ENCODE measurements at regions not wholly inside any gene's neighbourhood (a gene's known extent, or its start where the extent isn't known, plus 50 kb on each side); places are given as distances from the start of the nearest gene placed in this dataset.

DNA sequence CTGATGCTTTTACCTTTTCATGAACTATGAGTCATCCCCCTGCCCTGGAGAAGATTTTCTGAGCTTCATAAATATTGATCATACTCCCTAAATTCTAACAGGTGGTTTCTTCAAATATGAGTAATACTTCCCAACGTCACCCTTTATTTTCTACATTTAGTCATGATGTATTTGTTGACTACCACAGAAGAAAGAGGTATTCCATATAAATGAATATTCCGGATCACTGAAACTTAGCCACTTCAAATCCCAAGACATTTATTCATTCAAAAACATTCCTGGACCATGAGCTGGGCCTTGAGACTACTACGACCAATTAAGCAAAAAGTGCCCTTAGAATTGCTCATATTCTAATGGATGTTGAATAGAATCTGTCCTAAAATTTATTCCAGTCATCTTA lies 395.8 kb upstream of the NPVF start:
- peak; percentile 7 for FAIRE-seq
- DNase-seq (ENCODE audit: low spot score), result peak; percentile 31

DNA sequence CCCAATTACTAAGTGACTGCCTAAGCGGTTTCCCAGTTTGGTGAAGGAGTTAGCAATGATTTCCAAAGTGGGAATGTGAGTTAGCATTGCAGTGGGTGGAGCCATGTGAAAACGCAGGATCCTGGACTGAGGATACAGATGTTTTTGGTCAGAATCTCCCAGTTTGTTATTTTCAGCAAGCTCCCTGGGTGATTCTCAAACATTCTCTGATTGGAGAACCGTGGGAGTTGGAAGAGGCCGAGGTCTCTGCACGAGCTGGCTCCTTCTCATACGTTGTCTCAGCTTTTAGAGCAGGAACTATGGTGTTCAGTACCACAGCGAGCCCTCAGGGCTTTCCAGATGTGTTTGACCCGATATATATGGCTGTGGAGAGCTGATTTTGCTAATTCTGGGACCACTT lies 396.5 kb upstream of the NPVF start:
- FAIRE-seq, result no peak
- DNase-seq (ENCODE audit: low spot score), result no peak

DNA sequence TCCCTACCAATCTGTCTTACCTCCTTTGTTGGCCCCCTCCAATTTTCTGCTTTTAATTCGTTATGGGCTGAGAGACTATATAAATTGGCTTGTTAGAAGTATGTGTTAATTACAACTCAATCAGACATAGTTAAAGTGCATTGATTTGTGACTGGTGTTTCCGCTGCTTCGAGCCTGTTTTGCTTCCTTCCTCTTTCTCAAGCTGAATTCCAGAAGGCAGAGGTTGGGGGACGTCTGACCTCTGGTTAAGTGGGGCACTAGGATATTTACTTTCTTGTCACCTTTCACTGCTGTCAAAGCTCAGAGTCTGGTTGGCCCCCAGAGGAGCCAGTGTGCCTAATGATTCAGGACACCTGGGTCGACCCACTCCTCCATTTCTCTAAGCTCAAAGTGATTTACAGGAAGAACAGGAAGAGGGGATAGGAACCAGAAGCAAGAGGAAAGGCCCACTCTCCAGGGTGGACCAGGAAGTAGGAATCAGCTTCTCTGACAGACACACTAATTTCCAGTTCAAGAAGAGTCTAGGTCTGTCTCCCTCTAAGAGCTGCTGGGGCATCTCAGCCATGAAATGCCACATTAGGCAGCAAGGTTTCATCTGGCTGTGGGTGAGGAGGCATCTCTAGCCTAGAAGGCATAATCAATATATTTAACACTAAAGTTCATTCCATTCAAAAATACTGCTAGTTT lies 397.2 kb upstream of the NPVF start:
- no peak for FAIRE-seq
- no peak for DNase-seq (ENCODE audit: low spot score)

DNA sequence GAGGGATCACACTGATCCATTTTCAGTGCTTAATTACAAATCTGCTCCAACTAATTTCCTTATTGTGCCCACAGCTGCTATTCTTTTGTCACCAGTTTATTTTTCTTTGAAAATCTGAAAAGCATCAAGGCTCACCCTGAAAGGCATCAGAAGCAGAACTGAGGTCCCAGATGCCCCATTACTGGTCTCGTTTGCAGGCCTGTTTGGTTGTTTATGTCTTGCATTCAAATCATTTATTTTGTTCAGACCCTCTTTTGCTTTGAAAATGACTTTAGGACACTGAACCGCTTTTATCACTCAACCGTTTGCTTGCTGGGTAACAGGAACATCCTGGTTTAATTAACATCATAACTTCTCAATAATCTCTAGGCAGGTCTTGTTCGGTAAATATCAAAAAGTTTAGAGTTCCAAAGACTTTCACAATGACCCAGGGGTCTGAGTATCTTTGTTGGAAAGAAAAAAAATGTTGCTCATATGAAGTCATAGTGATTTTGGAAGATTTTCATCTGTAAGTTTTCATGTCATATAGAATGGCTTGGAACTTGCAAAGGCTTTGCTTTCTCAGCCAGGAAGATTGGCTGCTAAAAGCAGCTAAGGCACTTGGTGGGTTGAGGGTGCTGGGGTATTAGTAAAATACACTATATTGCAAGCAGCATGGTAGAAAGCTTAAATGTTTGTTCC lies 398.3 kb upstream of the NPVF start:
- DNase-seq (ENCODE audit: low spot score), result no peak
- FAIRE-seq, result no peak

DNA sequence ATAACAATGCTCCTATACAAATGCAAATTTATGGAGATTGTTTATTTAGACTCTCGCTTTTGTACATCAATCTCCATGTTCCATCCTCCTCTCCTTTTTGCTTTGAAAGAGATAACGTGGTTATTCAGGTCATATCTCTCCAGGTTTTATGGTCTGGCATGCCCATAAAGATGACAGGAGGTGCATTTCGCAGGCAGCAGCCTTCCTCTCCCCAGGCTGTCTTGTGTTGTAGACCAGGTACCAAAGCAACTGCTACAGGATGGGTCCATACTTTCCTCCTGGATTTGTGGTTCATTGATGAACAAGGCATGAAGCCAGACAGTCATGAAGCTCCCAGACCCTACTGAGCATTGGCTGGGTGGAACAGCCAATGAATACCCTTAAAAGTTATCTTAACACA lies 400.2 kb upstream of the NPVF start:
- DNase-seq (ENCODE audit: low spot score), result no peak
- FAIRE-seq, result no peak

DNA sequence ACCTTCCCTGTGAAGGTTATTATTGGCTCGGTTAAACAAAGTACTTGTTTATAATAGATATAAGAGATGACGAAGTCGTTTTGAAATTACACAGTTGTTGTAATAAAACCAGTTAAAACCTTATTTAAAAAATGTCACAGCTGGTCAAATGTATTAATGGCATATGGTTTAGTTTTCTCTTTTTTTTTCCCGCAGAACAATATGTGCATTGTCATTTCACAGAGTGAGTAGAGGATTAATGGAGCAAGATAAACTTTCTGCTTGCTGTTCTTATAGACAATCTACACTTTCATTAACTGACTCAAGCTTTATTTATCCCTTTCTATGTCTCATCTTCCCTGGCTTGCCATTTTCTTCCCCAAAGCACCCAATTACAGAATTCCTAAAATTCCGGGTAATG lies 404.3 kb upstream of the NPVF start:
- DNase-seq (ENCODE audit: low spot score) (no peak), FAIRE-seq (no peak)

DNA sequence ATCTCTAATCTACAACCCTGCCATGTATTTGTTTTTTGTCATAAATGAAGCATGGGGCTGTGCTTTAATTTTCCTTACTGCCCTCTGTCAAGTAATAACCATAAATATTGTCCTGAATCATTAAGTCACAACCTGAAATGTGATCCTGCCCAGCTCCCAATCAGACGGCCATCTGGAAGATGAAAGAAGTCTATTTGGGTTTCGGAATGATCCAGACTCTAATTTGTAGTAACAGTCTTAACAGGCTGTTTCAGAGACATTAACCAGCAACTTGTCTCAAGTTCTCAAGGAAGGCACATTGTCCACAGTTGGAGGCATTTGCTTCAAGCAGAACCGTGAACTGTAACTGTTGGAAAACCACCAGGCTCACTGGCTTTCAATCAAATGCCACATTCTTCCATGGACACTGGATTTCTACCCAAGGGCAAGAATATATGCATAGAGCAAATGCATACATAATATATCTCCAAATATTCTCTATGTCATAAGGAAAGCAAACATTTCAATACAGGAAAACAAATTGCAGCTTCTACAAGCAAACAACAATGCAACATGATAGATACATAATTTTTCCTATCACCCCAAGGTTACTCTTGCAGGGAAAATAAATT lies 405.2 kb upstream of the NPVF start:
- DNase-seq (ENCODE audit: low spot score) (no peak), FAIRE-seq (no peak)

DNA sequence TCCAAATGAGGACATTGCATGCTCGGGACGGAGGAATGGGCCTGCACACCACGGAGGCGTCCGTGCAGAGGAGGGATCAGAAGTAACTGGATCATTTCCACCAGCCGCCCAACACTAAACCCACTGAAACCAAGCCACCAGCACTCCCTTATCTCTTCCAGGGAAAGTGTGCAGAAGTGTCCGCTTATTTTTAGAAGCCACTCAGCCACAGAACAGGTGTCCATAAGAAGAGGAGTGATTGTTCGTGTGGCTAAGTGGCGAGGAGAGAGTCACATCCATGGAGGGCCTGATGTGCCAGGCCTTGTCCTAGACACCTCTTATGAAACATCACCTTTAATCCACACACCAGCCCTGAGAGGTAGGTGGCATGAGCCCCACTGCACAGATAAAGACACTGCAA lies 407.9 kb upstream of the NPVF start:
- no peak for FAIRE-seq
- no peak for DNase-seq (ENCODE audit: low spot score)

DNA sequence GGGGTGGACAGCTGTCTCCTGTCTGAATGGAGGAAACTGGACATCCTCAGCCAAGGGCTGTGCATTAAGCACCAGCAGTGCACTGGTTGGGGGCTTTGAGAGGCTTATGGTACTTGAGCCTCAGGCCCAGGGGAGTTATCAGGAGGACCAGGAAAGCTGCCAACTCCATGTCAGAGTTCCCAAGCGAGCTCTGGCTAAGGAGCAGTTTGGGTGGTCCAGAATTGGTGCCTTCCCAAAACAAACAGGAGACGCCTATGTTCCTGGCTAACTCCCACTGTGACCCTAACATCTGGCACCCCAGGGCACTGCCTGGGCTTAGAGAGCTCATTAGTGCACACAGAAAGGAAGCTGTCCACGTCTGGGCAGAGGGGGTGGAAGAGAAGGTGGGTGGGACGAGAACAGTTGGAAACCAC lies 408.6 kb upstream of the NPVF start:
- DNase-seq (ENCODE audit: low spot score), result no peak
- FAIRE-seq, result no peak

DNA sequence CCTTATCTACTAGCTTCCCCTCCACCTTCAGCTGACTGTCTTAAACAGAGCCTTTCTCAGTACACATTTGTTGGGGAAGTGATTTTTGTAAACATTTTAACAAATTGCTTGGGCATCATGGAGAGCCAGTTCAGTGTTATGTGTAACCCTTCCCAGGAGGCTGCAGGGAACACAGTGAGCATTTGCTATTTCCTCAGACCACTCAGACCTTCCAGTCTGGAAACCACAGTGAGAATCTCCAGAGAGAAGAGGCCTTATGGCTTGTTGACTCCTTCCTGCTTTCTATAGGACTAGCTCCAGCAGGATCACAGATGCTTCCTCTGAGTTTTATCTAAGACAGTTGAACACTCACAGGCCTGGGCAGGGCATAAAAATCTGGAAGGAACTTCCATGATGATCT lies 409.8 kb upstream of the NPVF start:
- no peak for DNase-seq (ENCODE audit: low spot score)
- no peak for FAIRE-seq

DNA sequence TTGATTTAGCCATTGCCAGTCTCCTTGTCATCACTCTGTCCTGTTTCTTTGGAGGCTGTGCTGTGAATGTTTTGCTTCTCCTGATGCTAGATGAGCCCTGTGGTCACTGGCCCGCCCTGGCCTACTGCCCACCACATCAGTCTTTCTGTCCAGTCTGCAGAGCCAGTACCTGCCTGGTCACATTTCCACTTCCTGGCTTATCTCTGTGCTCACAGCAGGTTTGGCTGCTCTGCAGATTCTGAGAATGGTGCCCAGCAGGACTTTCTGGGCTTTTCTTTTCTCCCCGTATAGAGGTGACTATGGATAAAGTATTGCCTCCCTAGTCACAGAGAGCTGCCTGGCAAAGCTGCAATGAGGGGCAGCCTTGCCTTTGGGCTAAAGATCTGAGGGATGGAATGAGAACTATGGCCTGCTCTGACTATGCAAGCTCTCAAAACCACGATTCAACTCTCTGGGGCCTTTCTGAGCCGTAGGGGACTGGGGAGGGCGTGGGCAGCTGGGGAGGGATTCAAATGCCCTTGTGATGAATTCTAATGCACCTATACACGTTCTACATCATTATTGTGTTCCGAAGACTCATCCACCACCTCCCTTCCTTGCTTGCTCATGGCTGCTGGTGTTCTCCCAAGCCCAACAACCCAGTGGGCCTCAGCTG lies 410.4 kb upstream of the NPVF start:
- FAIRE-seq (no peak), DNase-seq (ENCODE audit: low spot score) (no peak)

DNA sequence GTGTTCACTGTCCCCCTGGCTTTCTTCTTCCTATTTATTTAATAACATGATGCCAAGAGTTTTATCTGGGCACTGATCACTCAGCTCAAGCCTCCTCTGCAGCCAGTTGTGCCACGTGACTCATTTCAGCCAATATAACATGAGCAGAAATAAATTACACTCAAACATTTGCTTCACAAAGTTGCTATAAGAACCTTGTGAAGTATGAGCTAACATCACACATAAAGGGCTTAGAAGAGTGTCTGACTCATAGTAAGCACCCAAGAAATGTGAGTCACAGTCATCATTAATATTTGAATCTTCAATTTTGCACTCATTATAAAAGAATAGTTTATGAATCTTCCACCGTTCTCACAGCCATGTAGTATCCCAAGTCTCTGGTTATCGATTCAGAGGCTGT lies 414.6 kb upstream of the NPVF start:
- FAIRE-seq, result no peak
- DNase-seq (ENCODE audit: low spot score), result no peak

DNA sequence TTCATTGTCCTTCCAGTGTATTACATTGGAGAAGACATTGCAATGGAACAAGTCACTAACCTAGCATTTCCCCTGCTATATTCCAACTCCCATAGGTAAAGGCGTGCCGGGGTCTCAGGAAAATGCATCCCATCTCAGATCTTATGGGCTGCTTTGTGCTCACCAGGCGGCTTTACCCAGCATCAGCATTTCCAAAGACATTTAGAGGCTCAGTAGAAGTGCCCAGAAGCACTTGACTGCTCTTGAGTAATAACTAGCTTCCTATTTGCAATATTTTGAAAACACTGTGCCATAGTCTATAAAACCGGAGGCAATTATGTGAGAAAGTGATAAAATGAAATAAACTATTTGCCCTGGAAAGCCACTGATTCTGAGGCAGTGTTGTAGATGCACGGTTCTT lies 415.0 kb upstream of the NPVF start:
- FAIRE-seq (no peak), DNase-seq (ENCODE audit: low spot score) (no peak)

DNA sequence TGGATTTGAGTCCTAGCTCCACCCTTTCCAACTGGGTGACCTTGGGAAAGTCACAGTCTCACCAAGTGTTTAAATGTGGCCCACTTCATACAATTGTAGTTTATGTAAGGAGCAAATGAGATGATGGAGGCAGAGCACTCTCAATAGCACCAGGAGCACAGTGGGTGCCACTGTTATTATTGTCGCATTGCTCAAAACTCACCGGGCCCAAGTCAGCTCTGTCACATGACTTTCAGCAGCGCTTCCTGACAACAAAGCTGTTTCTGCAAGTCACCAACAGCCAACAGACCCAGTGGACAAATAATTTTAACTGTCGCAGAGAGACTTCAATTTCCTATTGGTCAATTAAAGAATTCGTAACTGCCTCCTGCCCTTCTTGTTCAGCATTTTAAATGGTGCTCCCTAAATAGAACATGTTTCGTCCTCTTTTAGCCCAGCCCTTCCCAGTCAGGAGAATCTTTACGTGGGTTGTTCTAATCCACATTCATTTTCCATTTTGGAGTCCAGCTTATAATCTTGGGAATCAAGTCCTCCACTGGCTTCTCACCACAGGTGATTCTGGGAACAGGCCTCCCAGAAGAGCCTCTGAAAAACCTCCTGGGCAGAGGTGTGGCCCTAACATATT lies 415.6 kb upstream of the NPVF start:
- FAIRE-seq, result no peak
- DNase-seq (ENCODE audit: low spot score), result no peak

DNA sequence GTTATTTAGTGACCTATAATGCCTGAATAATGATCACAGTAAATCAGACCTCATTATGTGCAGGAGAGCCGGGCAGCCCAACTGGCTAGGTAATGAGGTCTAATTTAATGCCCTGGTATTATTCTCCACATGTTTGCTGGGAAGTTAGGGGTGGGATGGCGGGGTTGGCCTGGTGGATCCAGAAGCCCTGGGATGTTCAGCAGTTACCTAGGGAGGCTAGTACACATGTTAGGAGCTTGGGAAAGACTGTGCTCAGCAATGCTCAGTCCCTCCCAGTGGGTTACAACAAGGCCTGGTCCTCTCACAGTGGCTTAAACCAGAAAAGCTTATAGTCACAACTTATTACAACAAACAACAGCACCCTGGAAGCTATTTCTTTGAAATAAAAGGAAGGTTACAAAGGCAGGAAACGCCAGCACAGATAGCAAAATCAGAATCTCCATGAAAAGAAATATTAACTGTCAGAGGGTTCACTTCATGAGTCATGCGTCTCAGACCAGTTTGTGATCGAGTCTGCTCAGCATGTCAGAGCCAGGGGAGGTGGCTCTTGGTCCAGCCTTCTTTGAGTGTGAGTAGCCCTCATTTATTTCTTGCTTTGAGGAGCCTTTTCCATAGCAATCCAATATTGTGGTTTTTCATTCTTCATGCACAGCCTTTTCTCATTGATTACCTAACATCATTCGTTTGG lies 418.6 kb upstream of the NPVF start:
- DNase-seq (ENCODE audit: low spot score), result no peak
- peak; percentile 25 for FAIRE-seq

DNA sequence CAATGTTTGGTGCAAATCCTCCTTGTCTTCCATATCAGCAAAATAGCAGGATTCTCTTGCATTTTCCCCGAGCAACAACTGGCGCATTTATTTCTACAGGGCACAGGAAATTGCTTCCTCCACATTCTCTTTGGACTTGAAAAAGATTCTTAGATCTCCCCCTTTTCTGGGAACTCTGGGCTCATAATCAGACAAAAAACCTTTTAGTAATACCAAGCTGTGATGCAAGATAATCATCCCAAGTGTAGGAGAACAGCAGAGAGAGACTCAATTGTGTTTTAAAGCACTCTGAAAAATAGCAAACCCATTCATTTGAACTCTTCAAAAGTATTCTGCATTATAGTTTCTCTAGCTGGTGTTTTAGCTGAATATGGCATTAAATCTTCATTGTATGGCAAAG lies 419.6 kb upstream of the NPVF start:
- DNase-seq (ENCODE audit: low spot score), result no peak
- FAIRE-seq, result no peak

DNA sequence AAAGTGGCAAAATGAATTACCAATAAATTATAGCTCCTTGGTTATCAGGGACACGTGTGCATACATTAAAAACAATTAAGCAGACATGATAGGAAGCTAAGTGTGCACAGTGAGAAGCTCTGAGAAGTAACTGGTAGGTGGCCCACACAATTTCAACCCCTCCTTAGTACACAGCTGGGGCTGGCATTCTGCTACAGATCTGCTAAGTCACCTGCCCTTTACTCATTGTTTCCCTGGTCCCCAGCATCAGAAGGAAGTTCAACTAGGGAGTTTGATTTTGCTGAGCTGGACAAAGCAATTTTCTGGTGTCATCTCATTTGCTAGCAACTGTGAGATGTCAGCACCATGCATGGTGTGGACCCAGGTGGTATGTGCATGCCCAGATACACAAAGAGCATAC lies 424.1 kb upstream of the NPVF start:
- no peak for FAIRE-seq
- DNase-seq (ENCODE audit: low spot score), result no peak

DNA sequence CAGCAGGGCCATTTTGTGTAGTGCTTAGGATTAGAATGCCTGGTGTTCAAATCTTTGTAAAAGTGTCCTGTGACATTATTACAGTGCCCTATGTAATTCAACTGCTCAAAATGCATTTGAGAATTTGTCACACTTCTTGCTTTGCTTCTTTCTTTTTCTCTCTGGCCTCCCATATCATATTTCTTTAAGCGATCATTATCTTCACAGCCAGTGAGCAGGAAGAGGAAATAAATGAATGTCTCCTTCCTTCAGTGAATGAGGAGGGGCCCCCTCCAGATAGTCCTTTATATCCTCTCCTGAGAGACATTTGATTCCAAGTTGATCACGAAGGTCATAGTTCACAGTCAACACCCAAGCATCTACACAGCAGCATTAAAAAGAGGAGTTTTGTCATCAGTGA lies 425.1 kb upstream of the NPVF start:
- FAIRE-seq, result no peak

DNA sequence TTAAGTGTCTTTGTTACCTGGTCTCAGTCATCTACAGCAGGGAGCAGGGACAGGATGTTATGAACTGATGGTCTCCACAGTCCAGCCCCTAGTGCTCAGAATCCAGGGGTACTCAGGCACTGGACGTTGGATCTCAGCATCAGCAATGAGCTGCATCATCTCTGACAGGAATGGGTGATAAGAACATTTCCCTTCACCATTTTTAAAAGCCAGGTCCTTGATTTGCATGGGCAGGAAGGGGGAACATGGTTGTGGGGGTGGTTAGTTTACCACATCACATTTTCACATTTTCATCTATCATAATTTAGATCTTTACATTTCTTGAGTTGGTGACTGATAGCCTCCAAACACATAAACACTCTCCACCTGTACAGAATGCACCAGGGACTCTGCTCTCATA lies 427.8 kb upstream of the NPVF start:
- FAIRE-seq (no peak), DNase-seq (ENCODE audit: low spot score) (no peak)

More for the DNA sequence above, 425.1 kb upstream of the NPVF start:
- DNase-seq (ENCODE audit: low spot score), result no peak

DNA sequence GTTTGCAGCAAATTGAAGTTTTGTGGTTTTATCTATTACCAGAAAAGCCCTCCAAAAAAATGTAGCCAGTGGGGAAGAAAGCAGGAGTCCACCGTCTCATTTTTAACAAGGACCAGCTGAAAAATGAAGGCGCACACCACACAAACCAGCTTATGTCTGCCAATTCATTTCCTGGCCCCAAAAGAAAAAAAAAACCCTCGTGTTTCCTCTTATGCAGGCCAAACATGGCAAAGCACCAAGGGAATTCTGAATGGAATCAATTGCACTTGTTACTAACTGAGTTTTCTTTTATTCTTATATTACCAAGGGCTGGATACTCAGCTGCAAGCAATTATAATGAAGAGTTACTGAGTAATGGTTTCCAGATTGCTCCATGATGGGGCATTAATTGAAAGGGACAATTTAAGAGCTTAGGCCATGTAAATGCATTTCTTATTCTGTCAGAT lies 428.3 kb upstream of the NPVF start:
- DNase-seq (ENCODE audit: low spot score) (no peak), FAIRE-seq (no peak)

DNA sequence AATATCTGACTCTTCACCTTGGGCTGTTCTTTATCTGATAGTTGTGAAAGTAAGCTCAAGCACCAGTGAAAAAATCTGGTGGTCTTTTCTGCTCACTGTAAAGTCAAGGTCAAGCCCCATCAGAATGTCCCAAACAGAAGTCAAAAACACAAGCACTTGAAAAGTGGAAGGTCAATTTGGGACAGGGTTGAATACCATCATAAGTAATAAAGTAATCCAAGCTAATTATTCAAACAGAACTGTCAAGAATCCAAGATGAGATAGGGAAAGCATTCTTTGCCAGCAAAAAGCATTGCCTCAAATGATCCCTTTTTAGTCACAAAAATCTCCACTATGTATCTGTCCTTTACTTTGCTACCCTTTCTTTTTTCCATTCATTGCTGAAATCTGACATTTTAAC lies 430.1 kb upstream of the NPVF start:
- DNase-seq (ENCODE audit: low spot score), result no peak
- no peak for FAIRE-seq

Measured in RCC 7860 (cell line).